DOHH2 (cell line): ENCODE measurements at regions not wholly inside any gene's neighbourhood (a gene's known extent, or its start where the extent isn't known, plus 50 kb on each side); places are given as distances from the start of the nearest gene placed in this dataset.

ENCODE experiments used
- EZH2phosphoT487 ChIP-seq: fragments of 200-600 bp; sonication (generic); IDR thresholded peaks from 2 replicates; pipeline ENCODE4 v1.6.1; 2017; ENCODE audit warnings: borderline replicate concordance, mild to moderate bottlenecking, antibody characterized with exemption, low read length, moderate library complexity, mixed read lengths
- TF ChIP-seq, protein P1 (sequence below): fragments of 200-600 bp; sonication (generic); IDR thresholded peaks from one replicate; pipeline ENCODE4 v1.5.1; 2014; ENCODE audit warnings: antibody characterized with exemption, mild to moderate bottlenecking, low read depth, low read length; ENCODE audit not compliant: poor library complexity, severe bottlenecking

DNA sequence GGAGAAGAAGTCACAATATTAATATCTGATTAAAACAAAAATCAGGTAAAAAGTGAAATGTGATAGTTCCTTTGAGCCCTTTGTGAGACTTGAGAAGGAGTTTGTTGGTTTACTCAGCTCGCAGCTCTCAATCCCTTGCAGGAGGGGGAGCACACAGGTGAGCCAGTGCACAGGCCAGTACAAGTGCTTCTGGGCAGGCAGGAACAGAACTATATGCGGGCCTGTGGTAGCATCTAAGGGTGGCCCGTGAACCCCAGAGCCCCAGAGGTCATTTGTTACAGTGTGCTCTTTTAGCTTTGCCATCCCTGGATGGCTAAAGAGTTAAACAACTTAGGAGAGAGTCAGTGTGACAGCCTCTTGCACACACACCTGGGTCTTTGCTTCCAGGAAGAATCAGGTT, 215.3 kb upstream of the EDIL3 start:
- no peak for TF ChIP-seq EZH2phosphoT487
- TF ChIP-seq, protein P1, sequence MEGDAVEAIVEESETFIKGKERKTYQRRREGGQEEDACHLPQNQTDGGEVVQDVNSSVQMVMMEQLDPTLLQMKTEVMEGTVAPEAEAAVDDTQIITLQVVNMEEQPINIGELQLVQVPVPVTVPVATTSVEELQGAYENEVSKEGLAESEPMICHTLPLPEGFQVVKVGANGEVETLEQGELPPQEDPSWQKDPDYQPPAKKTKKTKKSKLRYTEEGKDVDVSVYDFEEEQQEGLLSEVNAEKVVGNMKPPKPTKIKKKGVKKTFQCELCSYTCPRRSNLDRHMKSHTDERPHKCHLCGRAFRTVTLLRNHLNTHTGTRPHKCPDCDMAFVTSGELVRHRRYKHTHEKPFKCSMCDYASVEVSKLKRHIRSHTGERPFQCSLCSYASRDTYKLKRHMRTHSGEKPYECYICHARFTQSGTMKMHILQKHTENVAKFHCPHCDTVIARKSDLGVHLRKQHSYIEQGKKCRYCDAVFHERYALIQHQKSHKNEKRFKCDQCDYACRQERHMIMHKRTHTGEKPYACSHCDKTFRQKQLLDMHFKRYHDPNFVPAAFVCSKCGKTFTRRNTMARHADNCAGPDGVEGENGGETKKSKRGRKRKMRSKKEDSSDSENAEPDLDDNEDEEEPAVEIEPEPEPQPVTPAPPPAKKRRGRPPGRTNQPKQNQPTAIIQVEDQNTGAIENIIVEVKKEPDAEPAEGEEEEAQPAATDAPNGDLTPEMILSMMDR: no peak
